IPS DF 4.7 (cell line): ENCODE measurements at regions not wholly inside any gene's neighbourhood (a gene's known extent, or its start where the extent isn't known, plus 50 kb on each side); places are given as distances from the start of the nearest gene placed in this dataset.
A peak's percentile ranks its signal among the peaks of the same experiment; 100 is the strongest.

Source experiments
- DNase-seq: peaks from one replicate; pipeline ENCODE4 v3.0.0-alpha.2; 2013; ENCODE audit warnings: low spot score; ENCODE audit errors: extremely low read depth

GRCh38 chr20:20887593-20888265 lies 175.3 kb upstream of the RALGAPA2 start:
- no peak for DNase-seq

- DNase-seq, result no peak
Observed at GRCh38 chr20:20881808-20882207, 169.4 kb upstream of the RALGAPA2 start.

- no peak for DNase-seq
Observed at GRCh38 chr20:20877079-20877478, 164.6 kb upstream of the RALGAPA2 start.

GRCh38 chr20:20875716-20876115 lies 163.3 kb upstream of the RALGAPA2 start:
- no peak for DNase-seq

GRCh38 chr20:20872428-20872827 lies 160.0 kb upstream of the RALGAPA2 start:
- no peak for DNase-seq

GRCh38 chr20:20869161-20869775 lies 156.8 kb upstream of the RALGAPA2 start:
- DNase-seq, result no peak

GRCh38 chr20:20864351-20865096 lies 152.1 kb upstream of the RALGAPA2 start:
- no peak for DNase-seq

GRCh38 chr20:20860078-20860806 lies 147.8 kb upstream of the RALGAPA2 start:
- peak; percentile 69 for DNase-seq

- no peak for DNase-seq
Observed at GRCh38 chr20:20859510-20859909, 147.1 kb upstream of the RALGAPA2 start.

- DNase-seq, result no peak
Observed at GRCh38 chr20:20856956-20857355, 144.5 kb upstream of the RALGAPA2 start.

- no peak for DNase-seq
Observed at GRCh38 chr20:20856306-20856705, 143.9 kb upstream of the RALGAPA2 start.

GRCh38 chr20:20851385-20851784 lies 138.9 kb upstream of the RALGAPA2 start:
- no peak for DNase-seq

- DNase-seq, result no peak
Observed at GRCh38 chr20:20850407-20850806, 138.0 kb upstream of the RALGAPA2 start.

- no peak for DNase-seq
Observed at GRCh38 chr20:20849161-20849560, 136.7 kb upstream of the RALGAPA2 start.

GRCh38 chr20:20847814-20848213 lies 135.4 kb upstream of the RALGAPA2 start:
- DNase-seq, result no peak

- no peak for DNase-seq
Observed at GRCh38 chr20:20843982-20844381, 131.5 kb upstream of the RALGAPA2 start.

- DNase-seq, result no peak
Observed at GRCh38 chr20:20839771-20840170, 127.3 kb upstream of the RALGAPA2 start.

- no peak for DNase-seq
Observed at GRCh38 chr20:20837574-20838021, 125.2 kb upstream of the RALGAPA2 start.

- no peak for DNase-seq
Observed at GRCh38 chr20:20836836-20837235, 124.4 kb upstream of the RALGAPA2 start.

GRCh38 chr20:20835897-20836296 lies 123.5 kb upstream of the RALGAPA2 start:
- no peak for DNase-seq

GRCh38 chr20:20834008-20834407 lies 121.6 kb upstream of the RALGAPA2 start:
- no peak for DNase-seq

GRCh38 chr20:20832715-20833114 lies 120.3 kb upstream of the RALGAPA2 start:
- DNase-seq, result no peak
